ENCODE measurements at regions not wholly inside any gene's neighbourhood (a gene's known extent, or its start where the extent isn't known, plus 50 kb on each side); places are given as distances from the start of the nearest gene placed in this dataset.

DNA sequence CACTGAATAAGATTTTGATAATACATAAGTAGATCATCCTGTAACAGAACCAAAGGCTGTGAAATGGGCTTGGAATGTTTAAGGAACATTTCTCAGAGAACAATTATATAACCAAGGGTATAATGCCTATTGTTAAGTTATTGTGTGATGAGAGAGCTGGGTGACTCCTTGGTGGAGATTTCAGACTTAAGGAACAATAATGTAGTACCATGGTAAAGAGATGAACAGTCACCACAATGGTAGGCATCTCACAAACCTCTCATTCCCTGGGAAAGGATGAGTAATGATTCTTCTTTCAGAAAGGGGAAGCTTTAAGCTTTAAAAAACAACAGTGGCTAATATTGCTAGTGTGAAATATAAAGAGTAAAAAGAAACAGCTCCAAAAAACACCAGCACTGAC, 147.4 kb downstream of the TRIM36 start:
- TF ChIP-seq, protein P1, sequence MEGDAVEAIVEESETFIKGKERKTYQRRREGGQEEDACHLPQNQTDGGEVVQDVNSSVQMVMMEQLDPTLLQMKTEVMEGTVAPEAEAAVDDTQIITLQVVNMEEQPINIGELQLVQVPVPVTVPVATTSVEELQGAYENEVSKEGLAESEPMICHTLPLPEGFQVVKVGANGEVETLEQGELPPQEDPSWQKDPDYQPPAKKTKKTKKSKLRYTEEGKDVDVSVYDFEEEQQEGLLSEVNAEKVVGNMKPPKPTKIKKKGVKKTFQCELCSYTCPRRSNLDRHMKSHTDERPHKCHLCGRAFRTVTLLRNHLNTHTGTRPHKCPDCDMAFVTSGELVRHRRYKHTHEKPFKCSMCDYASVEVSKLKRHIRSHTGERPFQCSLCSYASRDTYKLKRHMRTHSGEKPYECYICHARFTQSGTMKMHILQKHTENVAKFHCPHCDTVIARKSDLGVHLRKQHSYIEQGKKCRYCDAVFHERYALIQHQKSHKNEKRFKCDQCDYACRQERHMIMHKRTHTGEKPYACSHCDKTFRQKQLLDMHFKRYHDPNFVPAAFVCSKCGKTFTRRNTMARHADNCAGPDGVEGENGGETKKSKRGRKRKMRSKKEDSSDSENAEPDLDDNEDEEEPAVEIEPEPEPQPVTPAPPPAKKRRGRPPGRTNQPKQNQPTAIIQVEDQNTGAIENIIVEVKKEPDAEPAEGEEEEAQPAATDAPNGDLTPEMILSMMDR (IDR thresholded peaks at IDR 0.05), result no peak
- Histone ChIP-seq H3K27ac (no peak overlapping the region), H3K4me1 (no peaks in the 10 kb centered on the region), H3K9me3 (no peaks in the 10 kb centered on the region), H3K27me3 (no peaks in the 10 kb centered on the region), H3K36me3 (no peaks in the 10 kb centered on the region), H3K4me3 (no peak overlapping the region)
- DNase-seq (ENCODE audit: low spot score in 2 of 2), result no peak
- intact Hi-C loops (cut with DNase I), result no loop called here

DNA sequence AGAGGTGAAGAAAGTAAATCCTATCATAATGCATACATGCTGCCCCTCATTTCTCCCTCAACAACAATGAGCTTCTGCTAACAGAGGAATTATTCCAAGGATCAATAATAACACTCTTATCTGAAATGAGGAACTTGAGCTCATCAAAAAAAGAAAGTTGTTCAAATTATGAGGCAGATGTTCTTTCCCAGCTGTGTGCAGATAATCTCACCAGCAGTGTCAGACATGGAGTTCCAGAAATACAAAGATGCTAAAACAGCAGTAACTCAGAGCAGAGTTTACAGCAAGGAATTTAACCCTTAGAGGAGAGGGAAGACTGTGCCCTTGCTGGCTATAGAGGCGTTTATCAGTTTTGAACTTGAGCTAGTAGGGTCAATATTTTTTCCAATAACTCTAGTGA, 153.1 kb downstream of the TRIM36 start:
- no peak overlapping the region for H3K4me3 ChIP-seq
- TF ChIP-seq, protein P1 (IDR thresholded peaks at IDR 0.05), result no peak

DNA sequence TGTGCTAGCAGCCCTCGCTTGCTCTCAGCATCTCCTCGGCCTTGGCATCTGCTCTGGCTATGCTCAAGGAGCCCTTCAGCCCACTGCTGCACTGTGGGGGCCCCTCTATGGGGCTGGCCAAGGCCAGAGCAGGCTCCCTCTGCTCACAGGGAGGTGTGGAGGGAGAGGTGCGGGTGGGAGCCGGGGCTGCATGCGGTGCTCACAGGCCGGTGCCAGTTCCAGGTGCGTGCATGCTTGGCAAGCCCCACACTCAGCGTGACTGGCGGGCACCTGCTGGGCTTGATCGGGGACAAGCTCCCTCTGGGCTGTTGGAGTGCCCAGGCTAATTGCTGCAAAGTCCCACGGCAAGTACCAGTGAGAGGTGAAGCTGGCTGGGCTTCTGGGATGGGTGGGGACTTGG, 170.5 kb downstream of the TRIM36 start:
- Histone ChIP-seq H3K4me3 (no peak overlapping the region), H3K27me3 (no peaks in the 10 kb centered on the region), H3K27ac (no peak overlapping the region), H3K4me1 (no peaks in the 10 kb centered on the region), H3K9me3 (no peaks in the 10 kb centered on the region), H3K36me3 (no peaks in the 10 kb centered on the region)
- TF ChIP-seq, protein P1 (IDR thresholded peaks at IDR 0.05), result no peak
- DNase-seq (ENCODE audit: low spot score in 2 of 2), result no peak
- intact Hi-C loops (cut with DNase I), result loop anchor here (1.0 kb wide), 1 partner anchor 10 kb away; no protein-coding TSS in a partner anchor

More for the DNA sequence above, 153.1 kb downstream of the TRIM36 start:
- Histone ChIP-seq H3K27ac (no peak overlapping the region), H3K4me1 (no peaks in the 10 kb centered on the region), H3K36me3 (no peaks in the 10 kb centered on the region), H3K27me3 (no peaks in the 10 kb centered on the region), H3K9me3 (no peaks in the 10 kb centered on the region)
- intact Hi-C loops (cut with DNase I), result no loop called here
- DNase-seq (ENCODE audit: low spot score in 2 of 2), result no peak

DNA sequence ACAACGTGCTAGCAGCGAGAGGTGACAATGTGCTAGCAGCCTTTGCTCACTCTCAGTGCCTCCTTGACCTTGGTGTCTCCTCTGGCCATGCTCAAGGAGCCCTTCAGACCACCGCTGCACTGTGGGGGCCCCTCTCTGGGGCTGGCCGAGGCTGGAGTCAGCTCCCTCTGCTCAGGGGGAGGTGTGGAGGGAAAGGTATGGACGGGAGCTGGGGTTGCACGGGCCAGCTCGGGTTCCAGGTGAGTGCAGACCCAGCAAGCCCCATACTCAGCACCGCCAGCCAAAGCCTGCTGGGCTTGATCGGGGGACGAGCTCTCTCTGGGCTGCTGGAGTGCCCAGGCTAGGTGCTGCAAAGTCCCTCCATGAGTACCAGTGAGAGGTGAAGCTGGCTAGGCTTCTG, 180.2 kb downstream of the TRIM36 start:
- Histone ChIP-seq H3K9me3 (no peaks in the 10 kb centered on the region), H3K4me1 (no peaks in the 10 kb centered on the region), H3K4me3 (no peak overlapping the region), H3K27me3 (no peaks in the 10 kb centered on the region), H3K27ac (no peak overlapping the region), H3K36me3 (no peaks in the 10 kb centered on the region)
- TF ChIP-seq, protein P1 (IDR thresholded peaks at IDR 0.05), result no peak
- no peak for DNase-seq (ENCODE audit: low spot score in 2 of 2)
- intact Hi-C loops (cut with DNase I), result loop anchor here (1.0 kb wide), 1 partner anchor 10 kb away; no protein-coding TSS in a partner anchor

DNA sequence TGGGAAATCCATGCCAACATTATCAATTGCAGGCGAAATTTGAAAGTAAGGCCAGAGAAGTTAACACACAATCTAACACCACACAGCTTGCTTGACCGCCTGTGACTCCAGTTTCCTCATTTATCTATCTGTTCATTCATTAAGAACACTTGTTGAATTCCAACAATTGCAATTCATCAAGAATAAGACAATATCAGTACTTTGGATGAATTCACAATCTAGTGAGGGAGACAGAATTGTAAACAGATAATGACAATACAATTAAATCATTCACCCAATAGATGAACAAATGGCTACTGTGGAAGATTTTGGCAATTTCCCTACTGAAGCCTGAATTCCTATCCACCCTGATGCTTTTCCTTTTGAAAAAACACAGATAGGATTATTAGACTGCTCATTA, 181.6 kb downstream of the TRIM36 start:
- Histone ChIP-seq H3K4me3 (no peak overlapping the region), H3K36me3 (no peaks in the 10 kb centered on the region), H3K4me1 (no peaks in the 10 kb centered on the region), H3K27me3 (no peaks in the 10 kb centered on the region), H3K27ac (no peak overlapping the region), H3K9me3 (no peaks in the 10 kb centered on the region)
- no peak for DNase-seq (ENCODE audit: low spot score in 2 of 2)
- TF ChIP-seq, protein P1 (IDR thresholded peaks at IDR 0.05), result no peak
- intact Hi-C loops (cut with DNase I), result no loop called here

DNA sequence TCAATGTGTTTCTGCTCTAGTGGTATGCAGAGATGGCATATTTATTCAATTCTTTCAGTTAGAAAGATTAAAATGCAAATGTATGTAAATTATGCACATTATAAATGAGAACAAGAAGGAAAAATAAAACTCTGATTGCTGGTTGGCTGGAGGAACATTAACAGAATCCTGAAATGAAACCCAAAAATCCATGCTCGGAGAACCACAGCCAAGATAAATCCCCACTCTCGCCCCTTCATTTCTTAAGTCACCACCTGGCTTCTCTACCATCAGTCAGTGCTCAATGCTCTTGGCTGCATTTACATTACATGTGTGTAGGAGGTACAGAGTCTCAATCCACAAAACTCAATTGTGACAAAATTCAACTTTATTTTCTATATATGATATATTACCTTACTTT, 184.9 kb downstream of the TRIM36 start:
- Histone ChIP-seq H3K36me3 (no peaks in the 10 kb centered on the region), H3K4me3 (no peak overlapping the region), H3K27me3 (no peaks in the 10 kb centered on the region), H3K27ac (no peak overlapping the region), H3K9me3 (no peaks in the 10 kb centered on the region), H3K4me1 (no peaks in the 10 kb centered on the region)
- TF ChIP-seq, protein P1 (IDR thresholded peaks at IDR 0.05), result no peak
- no peak for DNase-seq (ENCODE audit: low spot score in 2 of 2)
- intact Hi-C loops (cut with DNase I), result no loop called here
